Aorta (tissue), 5 donors: ENCODE measurements at regions not wholly inside any gene's neighbourhood (a gene's known extent, or its start where the extent isn't known, plus 50 kb on each side); places are given as distances from the start of the nearest gene placed in this dataset.

Source experiments
- ATAC-seq: fragments of 200-7000 bp; cut with Tn5 transposase; one replicate; pipeline ENCODE4 v1.9.1; 2022; ENCODE audit warnings: moderate library complexity; ENCODE audit not compliant: low FRiP score
- DNase-seq, 2 donors: peaks; one replicate each; pipeline ENCODE4 v3.0.0-alpha.2; 2020
- H3K27ac ChIP-seq, 2 donors: one replicate each; pipeline ENCODE4 v1.5.1; 2013; ENCODE audit warnings: low read length in 2 of 2, mild to moderate bottlenecking in 2 of 2, moderate library complexity in 2 of 2, control low read depth in 1 of 2, inconsistent platforms in 1 of 2, low read depth in 1 of 2
- H3K27me3 ChIP-seq, 2 donors: one replicate each; pipeline ENCODE4 v1.6.1; 2013; ENCODE audit warnings: control low read depth in 1 of 2, low read length in 1 of 2, mild to moderate bottlenecking in 1 of 2, moderate library complexity in 1 of 2; ENCODE audit not compliant: insufficient read depth in 2 of 2, control insufficient read depth in 1 of 2
- H3K36me3 ChIP-seq, 2 donors: one replicate each; pipeline ENCODE4 v1.6.1; 2013; ENCODE audit warnings: control low read depth in 1 of 2, low read length in 1 of 2, mild to moderate bottlenecking in 1 of 2; ENCODE audit not compliant: insufficient read depth in 2 of 2, control insufficient read depth in 1 of 2
- H3K4me1 ChIP-seq, 2 donors: one replicate each; pipeline ENCODE4 v1.6.1; 2013; ENCODE audit warnings: low read length in 2 of 2, control low read depth in 1 of 2, mild to moderate bottlenecking in 1 of 2, moderate library complexity in 1 of 2; ENCODE audit not compliant: insufficient read depth in 2 of 2, control insufficient read depth in 1 of 2
- H3K4me3 ChIP-seq, 2 donors: one replicate each; pipeline ENCODE4 v1.5.1; 2013; ENCODE audit warnings: low read length in 2 of 2, control low read depth in 1 of 2, mild to moderate bottlenecking in 1 of 2
- H3K9me3 ChIP-seq: one replicate; pipeline ENCODE4 v1.6.1; 2013; ENCODE audit warnings: mild to moderate bottlenecking, low read length; ENCODE audit not compliant: control insufficient read depth
- WGBS, 2 donors: extraction: QIAGEN DNeasy Blood & Tissue Kit; methylation state at CpG; one replicate each; pipeline ENCODE4 v1.1.7; 2013; 5-methylcytosine and 5-hydroxymethylcytosine counted together
- intact Hi-C, 2 donors: fragments of 100-400 bp; cut with DNase I; formaldehyde crosslinking; loops; one replicate each; pipeline versions ENCODE4 v1.14.2 to v1.15.0; 2022
- donor health status: healthy with polysubstance abuse.
- donor health status: Bipolar disorder and iron deficiency.
- donor health status: DM: no; HTN: no; CAD: no.
- donor health status: DM: no; HTN: no; CAD: no.
- donor health status: DM: yes; HTN: yes; CAD: no.

DNA sequence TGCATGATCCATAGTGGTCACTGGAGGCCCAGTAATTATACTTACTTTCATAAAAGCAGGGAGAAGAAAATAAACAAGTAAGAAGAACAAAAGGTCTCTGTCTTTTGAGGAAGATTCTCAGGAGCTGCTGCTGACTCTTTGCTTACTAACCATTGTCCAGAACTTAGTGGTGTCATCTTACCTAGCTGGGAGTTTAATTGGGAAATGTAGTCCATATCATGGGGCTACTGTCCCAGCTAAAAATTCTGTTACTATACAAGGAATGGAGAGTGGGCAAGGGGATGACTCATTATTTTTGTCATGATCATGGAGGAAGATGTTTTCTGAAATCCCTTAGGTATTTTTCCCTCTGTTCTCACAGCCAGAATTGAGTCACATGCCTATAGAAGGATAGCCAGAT, 639.3 kb downstream of the MTRR start:
- H3K4me3 ChIP-seq: no peak overlapping the region
- no peak for DNase-seq
- H3K27me3 ChIP-seq: no peaks in the 10 kb centered on the region
- no peak for ATAC-seq
- H3K4me1 ChIP-seq: no peaks in the 10 kb centered on the region
- no peak overlapping the region for H3K27ac ChIP-seq
- no peaks in the 10 kb centered on the region for H3K9me3 ChIP-seq
- no peaks in the 10 kb centered on the region for H3K36me3 ChIP-seq
- intact Hi-C loops: no loop called here

DNA sequence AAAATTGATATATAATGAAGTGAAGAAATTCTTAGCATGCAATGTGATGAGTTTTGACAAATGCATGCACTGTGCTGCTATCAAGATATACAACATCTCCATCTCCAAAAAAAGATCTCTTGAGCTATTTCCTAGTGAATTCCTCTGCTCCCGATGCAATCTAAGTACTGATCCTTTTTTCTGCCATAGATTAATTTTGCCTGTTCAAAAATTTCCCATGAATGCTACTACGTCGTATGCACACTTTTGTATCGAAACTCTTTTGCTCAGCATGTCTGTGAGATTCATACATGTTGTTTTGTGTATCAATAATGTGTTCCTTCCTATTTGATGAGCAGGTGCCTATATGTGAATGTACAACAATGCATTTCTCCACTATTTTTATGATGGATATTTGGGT, 647.4 kb downstream of the MTRR start:
- no peaks in the 10 kb centered on the region for H3K27me3 ChIP-seq
- intact Hi-C loops: no loop called here
- ATAC-seq: no peak
- no peak for DNase-seq
- WGBS, 2 donors: 80 to 82% methylated on average over 4 of the region's 4 CpGs
- H3K9me3 ChIP-seq: no peaks in the 10 kb centered on the region
- H3K4me3 ChIP-seq: no peak overlapping the region
- H3K27ac ChIP-seq: no peak overlapping the region
- H3K4me1 ChIP-seq: no peaks in the 10 kb centered on the region
- no peaks in the 10 kb centered on the region for H3K36me3 ChIP-seq

DNA sequence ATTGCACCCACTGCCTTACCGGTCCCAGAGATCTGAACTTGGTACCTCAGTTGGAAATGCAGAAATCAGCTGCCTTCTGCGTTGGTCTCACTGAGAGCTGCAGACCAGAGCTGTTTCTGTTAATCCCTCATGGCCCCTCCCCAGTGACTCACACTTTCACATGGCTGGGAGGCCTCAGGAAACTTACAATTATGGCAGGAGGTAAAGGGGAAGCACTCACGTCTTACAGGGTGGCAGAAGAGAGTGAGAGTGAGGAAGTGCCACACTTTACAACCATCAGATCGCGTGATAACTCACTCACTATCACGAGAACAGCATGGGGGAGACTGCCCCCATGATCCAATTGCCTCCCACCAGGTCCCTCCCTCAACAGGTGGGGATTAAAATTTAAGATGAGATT, 648.5 kb downstream of the MTRR start:
- ATAC-seq: no peak
- WGBS, 2 donors: 61 to 67% methylated on average over 6 of the region's 6 CpGs
- intact Hi-C loops: no loop called here
- Histone ChIP-seq H3K27ac (no peak overlapping the region), H3K9me3 (no peaks in the 10 kb centered on the region), H3K27me3 (no peaks in the 10 kb centered on the region), H3K36me3 (no peaks in the 10 kb centered on the region), H3K4me3 (no peak overlapping the region), H3K4me1 (no peaks in the 10 kb centered on the region)
- DNase-seq: no peak

DNA sequence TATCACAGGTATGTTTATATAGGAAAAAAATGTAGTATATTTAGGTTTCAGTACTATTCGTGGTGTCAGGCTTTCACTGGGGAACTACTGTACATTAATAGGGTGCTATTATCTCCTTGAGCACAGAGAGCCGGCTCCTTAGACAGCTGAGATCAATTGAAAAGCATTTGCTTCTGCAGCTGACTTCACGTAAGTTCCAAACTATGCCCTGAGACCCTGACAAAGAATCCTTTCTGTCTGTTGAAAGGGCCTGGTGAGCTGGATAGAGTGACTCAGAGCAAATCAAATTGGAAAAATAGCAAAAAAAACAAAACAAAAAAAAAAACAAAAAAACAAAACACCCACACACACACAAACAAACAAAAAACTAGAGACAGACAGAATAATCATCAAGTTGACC, 652.0 kb downstream of the MTRR start:
- Histone ChIP-seq H3K4me1 (no peaks in the 10 kb centered on the region), H3K36me3 (no peaks in the 10 kb centered on the region), H3K27ac (no peak overlapping the region), H3K27me3 (no peaks in the 10 kb centered on the region), H3K4me3 (no peak overlapping the region), H3K9me3 (no peaks in the 10 kb centered on the region)
- no peak for DNase-seq
- no peak for ATAC-seq
- intact Hi-C loops: no loop called here
- 67 to 72% methylated on average over 3 of the region's 3 CpGs for WGBS, 2 donors

GRCh38 chr5:8521991-8522390, 653.0 kb downstream of the MTRR start:
- H3K36me3 ChIP-seq: no peaks in the 10 kb centered on the region
- H3K9me3 ChIP-seq: no peaks in the 10 kb centered on the region
- no peaks in the 10 kb centered on the region for H3K27me3 ChIP-seq
- H3K4me3 ChIP-seq: no peak overlapping the region
- no peaks in the 10 kb centered on the region for H3K4me1 ChIP-seq
- ATAC-seq (no peak), DNase-seq (no peak)
- no peak overlapping the region for H3K27ac ChIP-seq
- intact Hi-C loops: no loop called here
- 48 to 56% methylated on average over 8 of the region's 8 CpGs for WGBS, 2 donors

- no peaks in the 10 kb centered on the region for H3K4me1 ChIP-seq
- no peak overlapping the region for H3K27ac ChIP-seq
- 56% methylated on average over 3 of the region's 3 CpGs for WGBS, 2 donors
- no peaks in the 10 kb centered on the region for H3K27me3 ChIP-seq
- DNase-seq (no peak), ATAC-seq (no peak)
- H3K9me3 ChIP-seq: no peaks in the 10 kb centered on the region
- no peak overlapping the region for H3K4me3 ChIP-seq
- intact Hi-C loops: no loop called here
- H3K36me3 ChIP-seq: no peaks in the 10 kb centered on the region
Observed at GRCh38 chr5:8522646-8523045, 653.7 kb downstream of the MTRR start.

DNA sequence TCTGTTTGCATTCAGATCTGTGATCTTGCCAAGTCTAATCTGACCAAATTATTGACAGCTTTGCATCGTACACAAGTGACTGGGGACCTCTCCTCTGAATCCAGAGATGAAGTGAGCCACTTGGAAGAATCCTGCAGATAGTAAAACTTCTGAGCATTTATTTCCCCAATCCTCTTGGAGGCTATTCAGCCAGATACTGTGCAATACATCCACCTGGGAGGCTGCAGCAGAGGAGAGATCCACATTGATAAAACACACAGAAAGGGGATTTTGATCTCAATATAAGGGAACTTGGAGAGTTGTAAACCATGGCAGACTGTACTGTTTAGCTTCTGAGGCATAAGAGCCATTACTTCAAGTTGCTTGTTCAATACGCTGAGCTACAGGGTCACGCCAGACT, 654.6 kb downstream of the MTRR start:
- H3K36me3 ChIP-seq: no peaks in the 10 kb centered on the region
- intact Hi-C loops: no loop called here
- 81 to 85% methylated on average over 3 of the region's 3 CpGs for WGBS, 2 donors

GRCh38 chr5:8525819-8526218, 656.9 kb downstream of the MTRR start:
- Histone ChIP-seq H3K27me3 (no peaks in the 10 kb centered on the region), H3K9me3 (no peaks in the 10 kb centered on the region), H3K36me3 (no peaks in the 10 kb centered on the region), H3K4me1 (no peaks in the 10 kb centered on the region), H3K4me3 (no peak overlapping the region), H3K27ac (no peak overlapping the region)
- DNase-seq (no peak), ATAC-seq (no peak)
- intact Hi-C loops: no loop called here
- 83 to 86% methylated on average over 2 of the region's 2 CpGs for WGBS, 2 donors

More for the DNA sequence above, 654.6 kb downstream of the MTRR start:
- no peaks in the 10 kb centered on the region for H3K27me3 ChIP-seq
- DNase-seq: no peak
- H3K4me3 ChIP-seq: no peak overlapping the region
- no peak for ATAC-seq
- H3K27ac ChIP-seq: no peak overlapping the region
- H3K4me1 ChIP-seq: no peaks in the 10 kb centered on the region
- H3K9me3 ChIP-seq: no peaks in the 10 kb centered on the region

DNA sequence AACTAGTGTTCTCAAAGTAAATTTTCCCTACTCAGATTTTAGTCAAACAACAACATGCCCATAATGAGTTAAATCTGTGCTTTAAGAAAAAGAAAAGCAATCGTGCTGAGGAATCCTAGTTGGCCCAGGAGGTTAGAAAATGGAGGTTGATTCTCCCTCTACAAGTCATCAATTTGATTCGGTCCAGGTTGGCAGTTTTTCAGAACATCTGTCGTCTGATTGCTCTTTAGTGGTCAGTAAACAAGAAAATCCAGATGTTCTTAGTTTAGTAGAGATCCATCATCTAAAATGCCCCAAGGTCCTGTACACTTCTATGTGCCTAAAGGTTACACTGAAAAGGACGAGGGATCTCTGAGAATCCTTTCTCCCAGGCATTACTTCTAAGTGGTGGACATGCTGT, 659.2 kb downstream of the MTRR start:
- WGBS, 2 donors: 25 to 30% methylated on average over 4 of the region's 4 CpGs
- intact Hi-C loops: no loop called here
- Histone ChIP-seq H3K9me3 (no peaks in the 10 kb centered on the region), H3K27ac (no peak overlapping the region), H3K36me3 (no peaks in the 10 kb centered on the region), H3K4me3 (no peak overlapping the region), H3K4me1 (no peaks in the 10 kb centered on the region), H3K27me3 (no peaks in the 10 kb centered on the region)
- DNase-seq (no peak), ATAC-seq (no peak)
